Activated T-cell treated with anti-CD3 and anti-CD28 coated beads, Interleukin-2, amount 50 U/mL, for 72 hours (primary cell): ENCODE measurements at regions not wholly inside any gene's neighbourhood (a gene's known extent, or its start where the extent isn't known, plus 50 kb on each side); places are given as distances from the start of the nearest gene placed in this dataset.

Source experiments
- ATAC-seq, 2 donors: fragments of 150-1000 bp; cut with Tn5 transposase; replicated peaks in 1 of 2; 2 replicates each; pipeline ENCODE4 v1.10.0; 2021; ENCODE audit warnings: moderate library complexity in 2 of 2, mild to moderate bottlenecking in 1 of 2
- DNase-seq, 2 donors: peaks; one replicate each; pipeline ENCODE4 v3.0.0; 2021 to 2022; ENCODE audit warnings: mixed read lengths in 1 of 2
- H3K27ac Mint-ChIP-seq: one replicate; pipeline ENCODE4 v1.8.0; 2022; ENCODE audit warnings: mild to moderate bottlenecking, moderate library complexity, mixed read lengths
- H3K27me3 Mint-ChIP-seq: one replicate; pipeline ENCODE4 v1.8.0; 2022; ENCODE audit warnings: low read depth, mixed read lengths
- H3K36me3 Mint-ChIP-seq, 2 donors: one replicate each; pipeline ENCODE4 v1.8.0; 2022; ENCODE audit warnings: mixed read lengths in 2 of 2, mild to moderate bottlenecking in 1 of 2; ENCODE audit not compliant: insufficient read depth in 2 of 2
- H3K4me1 Mint-ChIP-seq: one replicate; pipeline ENCODE4 v1.8.0; 2022; ENCODE audit warnings: low read depth, mixed read lengths
- H3K4me3 Mint-ChIP-seq, 2 donors: one replicate each; pipeline ENCODE4 v1.8.0; 2022; ENCODE audit warnings: mild to moderate bottlenecking in 2 of 2, mixed read lengths in 2 of 2, moderate library complexity in 2 of 2
- H3K9me3 Mint-ChIP-seq, 2 donors: one replicate each; pipeline ENCODE4 v1.8.0; 2022; ENCODE audit warnings: mixed read lengths in 2 of 2

- no peaks in the 10 kb centered on the region for H3K27me3 Mint-ChIP-seq
- no peak overlapping the region for H3K27ac Mint-ChIP-seq
- no peaks in the 10 kb centered on the region for H3K9me3 Mint-ChIP-seq
- ATAC-seq (no peak), DNase-seq (no peak)
- H3K4me1 Mint-ChIP-seq: no peaks in the 10 kb centered on the region
- H3K4me3 Mint-ChIP-seq: no peak overlapping the region
- no peaks in the 10 kb centered on the region for H3K36me3 Mint-ChIP-seq
Observed at GRCh38 chr1:14369526-14370213, 228.8 kb upstream of the KAZN start.

- ATAC-seq (no peak), DNase-seq (no peak)
- Mint-ChIP-seq H3K27me3 (no peaks in the 10 kb centered on the region), H3K4me3 (no peak overlapping the region), H3K36me3 (no peaks in the 10 kb centered on the region), H3K4me1 (no peaks in the 10 kb centered on the region), H3K9me3 (peaks cover 0 to 1% of the 10 kb centered on the region in 2 donors), H3K27ac (no peak overlapping the region)
Observed at GRCh38 chr1:14371771-14372497, 226.6 kb upstream of the KAZN start.

- ATAC-seq (no peak), DNase-seq (no peak)
- no peak overlapping the region for H3K4me3 Mint-ChIP-seq
- peaks cover 0 to 3% of the 10 kb centered on the region in 2 donors for H3K9me3 Mint-ChIP-seq
- H3K36me3 Mint-ChIP-seq: no peaks in the 10 kb centered on the region
- no peaks in the 10 kb centered on the region for H3K4me1 Mint-ChIP-seq
- no peaks in the 10 kb centered on the region for H3K27me3 Mint-ChIP-seq
- no peak overlapping the region for H3K27ac Mint-ChIP-seq
Observed at GRCh38 chr1:14372526-14372925, 226.0 kb upstream of the KAZN start.

GRCh38 chr1:14373081-14373758, 225.3 kb upstream of the KAZN start:
- DNase-seq: no peak
- Mint-ChIP-seq H3K27me3 (no peaks in the 10 kb centered on the region), H3K9me3 (peaks cover 0 to 6% of the 10 kb centered on the region in 2 donors), H3K27ac (no peak overlapping the region), H3K4me1 (no peaks in the 10 kb centered on the region), H3K4me3 (no peak overlapping the region), H3K36me3 (no peaks in the 10 kb centered on the region)
- no peak for ATAC-seq

GRCh38 chr1:14375226-14375625, 223.3 kb upstream of the KAZN start:
- Mint-ChIP-seq H3K36me3 (peaks cover 1 to 4% of the 10 kb centered on the region in 2 donors), H3K27me3 (no peaks in the 10 kb centered on the region), H3K27ac (no peak overlapping the region), H3K4me1 (no peaks in the 10 kb centered on the region), H3K4me3 (no peak overlapping the region), H3K9me3 (peaks cover 2 to 10% of the 10 kb centered on the region in 2 donors)
- ATAC-seq (no peak), DNase-seq (no peak)

GRCh38 chr1:14377386-14377785, 221.1 kb upstream of the KAZN start:
- Mint-ChIP-seq H3K9me3 (peaks cover 14% of the 10 kb centered on the region in 2 donors), H3K27ac (no peak overlapping the region), H3K4me1 (no peaks in the 10 kb centered on the region), H3K36me3 (peaks cover 4 to 6% of the 10 kb centered on the region in 2 donors), H3K4me3 (no peak overlapping the region), H3K27me3 (no peaks in the 10 kb centered on the region)
- DNase-seq: no peak
- ATAC-seq: no peak

- ATAC-seq (no peak), DNase-seq (no peak)
- peaks cover 7 to 9% of the 10 kb centered on the region in 2 donors for H3K36me3 Mint-ChIP-seq
- no peak overlapping the region for H3K27ac Mint-ChIP-seq
- peaks cover 14 to 20% of the 10 kb centered on the region in 2 donors for H3K9me3 Mint-ChIP-seq
- no peaks in the 10 kb centered on the region for H3K27me3 Mint-ChIP-seq
- no peaks in the 10 kb centered on the region for H3K4me1 Mint-ChIP-seq
- H3K4me3 Mint-ChIP-seq: no peak overlapping the region
Observed at GRCh38 chr1:14380408-14380807, 218.1 kb upstream of the KAZN start.

GRCh38 chr1:14390816-14391215, 207.7 kb upstream of the KAZN start:
- H3K9me3 Mint-ChIP-seq: peaks cover 3 to 9% of the 10 kb centered on the region in 2 donors
- H3K27ac Mint-ChIP-seq: no peak overlapping the region
- H3K4me3 Mint-ChIP-seq: no peak overlapping the region
- ATAC-seq (no peak), DNase-seq (no peak)
- H3K27me3 Mint-ChIP-seq: no peaks in the 10 kb centered on the region
- H3K4me1 Mint-ChIP-seq: no peaks in the 10 kb centered on the region
- peaks cover 3% of the 10 kb centered on the region in 2 donors for H3K36me3 Mint-ChIP-seq

- ATAC-seq: no peak
- Mint-ChIP-seq H3K4me1 (no peaks in the 10 kb centered on the region), H3K4me3 (no peak overlapping the region), H3K27ac (no peak overlapping the region), H3K36me3 (peaks cover 0 to 1% of the 10 kb centered on the region in 2 donors), H3K9me3 (peaks cover 0 to 6% of the 10 kb centered on the region in 2 donors), H3K27me3 (no peaks in the 10 kb centered on the region)
- DNase-seq: no peak
Observed at GRCh38 chr1:14392161-14392858, 206.2 kb upstream of the KAZN start.

- no peaks in the 10 kb centered on the region for H3K4me1 Mint-ChIP-seq
- DNase-seq: no peak
- peaks cover 0 to 6% of the 10 kb centered on the region in 2 donors for H3K9me3 Mint-ChIP-seq
- peaks cover 0 to 1% of the 10 kb centered on the region in 2 donors for H3K36me3 Mint-ChIP-seq
- no peak overlapping the region for H3K4me3 Mint-ChIP-seq
- ATAC-seq: no peak
- H3K27ac Mint-ChIP-seq: no peak overlapping the region
- no peaks in the 10 kb centered on the region for H3K27me3 Mint-ChIP-seq
Observed at GRCh38 chr1:14392859-14393365, 205.6 kb upstream of the KAZN start.

- H3K36me3 Mint-ChIP-seq: no peaks in the 10 kb centered on the region
- no peak for ATAC-seq
Observed at GRCh38 chr1:14396100-14396499, 202.4 kb upstream of the KAZN start.

GRCh38 chr1:14403961-14404645, 194.4 kb upstream of the KAZN start:
- Mint-ChIP-seq H3K9me3 (no peaks in the 10 kb centered on the region), H3K4me3 (no peak overlapping the region), H3K36me3 (no peaks in the 10 kb centered on the region), H3K27ac (no peak overlapping the region), H3K27me3 (peaks cover 19% of the 10 kb centered on the region), H3K4me1 (no peaks in the 10 kb centered on the region)
- DNase-seq (no peak), ATAC-seq (no peak)

More at GRCh38 chr1:14396100-14396499, 202.4 kb upstream of the KAZN start:
- Mint-ChIP-seq H3K4me3 (no peak overlapping the region), H3K27ac (no peak overlapping the region), H3K27me3 (peaks cover 12% of the 10 kb centered on the region), H3K4me1 (no peaks in the 10 kb centered on the region), H3K9me3 (peaks cover 0 to 3% of the 10 kb centered on the region in 2 donors)
- no peak for DNase-seq
